Astrocyte (in vitro differentiated cells and primary cell): ENCODE measurements at regions not wholly inside any gene's neighbourhood (a gene's known extent, or its start where the extent isn't known, plus 50 kb on each side); places are given as distances from the start of the nearest gene placed in this dataset.

Source experiments
- EZH2 ChIP-seq: IDR thresholded peaks from 2 replicates; pipeline ENCODE4 v1.6.1; 2012; ENCODE audit warnings: mild to moderate bottlenecking, low read length, inconsistent platforms; ENCODE audit not compliant: insufficient read depth
- TF ChIP-seq, protein P1 (sequence below): IDR thresholded peaks from 2 replicates; pipeline ENCODE4 v1.5.1; 2011; ENCODE audit warnings: low read depth, mild to moderate bottlenecking, inconsistent platforms, low read length, moderate library complexity; ENCODE audit not compliant: insufficient read depth

DNA sequence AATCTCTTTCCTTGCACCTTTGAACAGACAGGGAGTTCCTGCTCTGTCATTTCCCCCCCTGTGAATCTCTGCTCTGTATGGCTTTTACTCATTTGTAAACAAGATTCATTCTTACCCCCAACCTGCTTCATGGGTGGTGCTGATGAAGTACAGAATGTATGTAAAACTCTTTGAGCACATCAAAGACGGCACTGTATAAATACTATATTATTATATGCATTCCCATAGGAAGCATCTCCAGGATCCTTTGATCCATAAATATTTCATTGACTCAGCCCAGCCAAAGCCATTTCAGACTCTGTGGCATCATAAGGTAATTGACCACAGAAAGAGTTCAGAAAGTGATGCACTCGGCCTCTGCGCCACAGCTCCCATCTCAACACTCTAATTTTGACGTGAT, 208.7 kb downstream of the EFNB2 start:
- TF ChIP-seq, protein P1, sequence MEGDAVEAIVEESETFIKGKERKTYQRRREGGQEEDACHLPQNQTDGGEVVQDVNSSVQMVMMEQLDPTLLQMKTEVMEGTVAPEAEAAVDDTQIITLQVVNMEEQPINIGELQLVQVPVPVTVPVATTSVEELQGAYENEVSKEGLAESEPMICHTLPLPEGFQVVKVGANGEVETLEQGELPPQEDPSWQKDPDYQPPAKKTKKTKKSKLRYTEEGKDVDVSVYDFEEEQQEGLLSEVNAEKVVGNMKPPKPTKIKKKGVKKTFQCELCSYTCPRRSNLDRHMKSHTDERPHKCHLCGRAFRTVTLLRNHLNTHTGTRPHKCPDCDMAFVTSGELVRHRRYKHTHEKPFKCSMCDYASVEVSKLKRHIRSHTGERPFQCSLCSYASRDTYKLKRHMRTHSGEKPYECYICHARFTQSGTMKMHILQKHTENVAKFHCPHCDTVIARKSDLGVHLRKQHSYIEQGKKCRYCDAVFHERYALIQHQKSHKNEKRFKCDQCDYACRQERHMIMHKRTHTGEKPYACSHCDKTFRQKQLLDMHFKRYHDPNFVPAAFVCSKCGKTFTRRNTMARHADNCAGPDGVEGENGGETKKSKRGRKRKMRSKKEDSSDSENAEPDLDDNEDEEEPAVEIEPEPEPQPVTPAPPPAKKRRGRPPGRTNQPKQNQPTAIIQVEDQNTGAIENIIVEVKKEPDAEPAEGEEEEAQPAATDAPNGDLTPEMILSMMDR = no peak
- TF ChIP-seq EZH2 = no peak
